HG03060 (cell line): ENCODE measurements at regions not wholly inside any gene's neighbourhood (a gene's known extent, or its start where the extent isn't known, plus 50 kb on each side); places are given as distances from the start of the nearest gene placed in this dataset.
"Not testable (repeated sequence)": the region's sequence is repeated elsewhere in the genome, so short reads cannot be mapped to it uniquely, and the experiment has no call there.

Source experiments
- ATAC-seq: cut with Tn5 transposase; IDR thresholded peaks from one replicate; pipeline ENCODE4 v1.9.1; 2021; ENCODE audit warnings: low read depth, moderate number of reproducible peaks; ENCODE audit not compliant: unreplicated experiment

DNA sequence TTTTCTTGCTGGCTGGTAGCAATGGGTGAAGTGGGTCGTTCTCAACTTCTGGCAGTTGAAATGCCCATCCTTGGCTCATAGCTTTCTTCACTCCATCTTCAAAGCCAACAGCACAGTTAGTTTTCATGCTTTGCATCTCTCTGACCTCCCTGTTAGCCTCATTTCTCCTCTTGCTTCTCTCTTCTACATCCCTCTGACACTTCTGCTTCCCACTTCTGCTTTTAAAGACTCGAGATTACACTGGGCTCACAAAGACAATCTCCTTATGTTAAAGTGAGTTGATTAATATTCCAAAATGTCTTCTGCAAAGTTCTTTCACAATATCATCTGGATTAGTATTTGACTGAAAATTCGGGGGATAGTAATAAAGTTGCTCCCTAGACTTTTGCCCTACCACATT, 684.8 kb upstream of the CCNG1 start:
- no peak for ATAC-seq

DNA sequence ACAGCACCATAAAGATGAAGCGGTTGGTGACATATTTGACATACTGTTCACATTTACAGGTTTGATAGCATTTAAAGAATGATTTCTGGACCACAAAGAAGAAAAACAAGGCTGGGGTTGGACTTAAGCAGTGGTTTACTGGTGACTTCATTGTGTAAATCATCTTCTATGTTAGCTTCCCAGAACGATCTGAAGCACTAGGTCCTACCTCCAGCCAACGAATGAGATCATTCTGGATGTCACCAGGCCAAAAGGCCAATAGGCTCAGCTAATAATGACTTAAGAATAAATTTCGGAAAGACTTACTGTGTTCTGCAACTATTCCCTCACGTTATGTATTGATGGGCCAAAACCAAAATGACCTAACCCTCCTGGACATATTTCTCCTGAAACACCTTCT, 675.3 kb upstream of the CCNG1 start:
- ATAC-seq, result no peak

DNA sequence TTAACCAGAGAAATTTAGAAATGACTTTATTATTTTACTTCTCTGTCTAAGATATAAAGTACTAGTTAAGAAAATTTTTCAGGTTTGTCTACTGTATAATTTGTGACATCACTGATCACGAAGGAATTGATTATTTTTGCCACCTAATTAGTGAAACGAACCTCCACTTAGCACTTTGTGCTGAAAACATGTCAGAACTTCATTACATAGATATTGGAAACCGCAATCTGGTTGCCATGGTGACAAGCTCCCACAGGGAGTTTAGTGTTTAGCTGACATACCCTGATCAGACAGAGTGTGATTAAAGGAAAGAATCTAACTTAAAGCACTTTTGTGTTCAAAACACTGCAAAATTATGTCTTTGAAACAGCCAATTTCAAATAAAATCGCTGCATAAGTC, 668.4 kb upstream of the CCNG1 start:
- no peak for ATAC-seq

DNA sequence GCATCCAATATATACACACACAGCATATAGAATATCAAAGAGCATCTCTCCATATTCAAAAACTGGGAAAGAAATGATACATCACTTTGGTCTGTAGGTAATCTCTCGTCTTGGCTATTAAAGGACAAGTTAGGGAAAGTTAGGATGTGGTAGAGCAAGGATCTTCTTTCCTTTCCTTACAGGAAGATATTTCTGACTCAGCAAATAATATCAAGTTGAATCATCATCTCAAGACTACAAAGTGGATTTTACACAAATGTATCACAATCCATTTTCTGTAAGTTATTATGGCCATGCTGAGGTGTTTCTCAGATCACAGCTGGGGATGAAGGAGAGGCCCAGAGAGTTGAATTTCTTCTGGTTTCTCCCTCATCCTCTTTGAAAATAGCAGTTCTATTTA, 651.7 kb upstream of the CCNG1 start:
- no peak for ATAC-seq

DNA sequence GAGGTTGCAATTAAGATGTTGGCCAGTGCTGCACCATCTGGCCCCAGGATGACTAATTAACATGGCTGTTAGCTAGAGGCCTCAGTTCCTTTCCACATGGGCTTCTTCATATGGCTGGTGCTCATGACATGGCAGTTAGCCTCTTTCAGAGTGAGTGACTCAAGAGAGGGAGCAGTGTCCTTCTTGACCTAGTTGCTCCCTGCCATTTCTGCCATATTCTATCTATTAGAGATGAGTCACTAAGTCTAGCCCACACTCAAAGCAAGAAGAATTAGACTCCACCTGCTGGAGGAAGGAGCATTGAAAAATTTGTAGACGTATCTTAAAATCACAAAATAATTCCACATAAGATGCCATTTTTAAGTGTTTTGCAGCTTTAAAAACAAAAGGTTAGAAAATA, 651.2 kb upstream of the CCNG1 start:
- ATAC-seq, result no peak

DNA sequence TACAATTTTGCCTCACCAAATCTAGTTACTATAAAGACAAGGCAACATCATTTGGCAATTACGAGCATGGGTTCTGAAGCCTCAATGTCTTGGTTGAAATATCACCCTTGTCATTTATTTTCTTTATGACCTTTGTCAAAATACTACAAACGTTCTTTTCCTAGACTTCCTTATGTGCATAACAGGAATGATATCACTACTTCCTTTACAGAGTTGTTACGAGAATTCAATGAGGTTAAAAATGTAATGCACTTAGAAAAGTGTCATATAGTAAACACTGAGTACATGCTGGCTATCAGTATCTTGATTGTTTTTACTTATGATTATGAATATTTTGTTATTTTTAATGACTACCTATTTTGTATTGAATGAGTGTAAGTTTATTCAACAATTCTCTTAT, 640.9 kb upstream of the CCNG1 start:
- ATAC-seq, result no peak

DNA sequence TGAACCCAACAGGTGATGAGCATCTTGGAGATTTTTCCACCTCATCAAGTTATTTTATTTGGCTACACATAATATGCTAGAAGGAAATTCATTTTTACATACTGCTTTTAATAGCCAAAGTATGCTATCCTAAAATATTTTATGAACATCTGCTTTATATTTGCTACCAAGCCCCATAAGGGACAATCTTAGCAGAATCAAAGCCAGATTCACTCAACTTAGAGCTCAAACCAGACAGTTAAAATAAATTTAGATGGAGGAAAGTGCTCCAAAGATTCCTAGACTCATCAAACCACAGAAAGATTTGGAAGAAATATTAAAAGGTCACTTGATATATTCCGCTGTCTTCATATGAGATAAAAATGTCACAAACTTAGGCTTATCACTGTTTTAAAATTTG, 637.1 kb upstream of the CCNG1 start:
- no peak for ATAC-seq

DNA sequence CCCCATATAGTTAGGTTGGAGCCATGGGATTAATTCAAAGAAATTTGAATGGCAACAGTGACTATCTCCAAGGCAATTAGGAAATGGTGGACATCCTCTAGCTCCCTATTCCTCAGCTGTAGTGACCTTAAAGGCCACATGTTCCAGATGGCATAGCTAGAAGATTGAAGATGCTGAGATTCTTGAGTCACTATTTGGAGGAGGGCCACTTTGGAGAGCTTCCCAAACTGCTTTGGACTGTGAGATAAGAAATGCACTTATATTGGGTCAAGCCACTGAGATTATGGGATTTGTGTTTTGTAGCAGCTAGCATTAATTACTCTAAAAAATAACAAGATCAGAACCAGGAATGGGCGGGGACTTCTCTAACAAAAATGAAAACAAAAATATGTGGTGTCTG, 636.2 kb upstream of the CCNG1 start:
- ATAC-seq, result no peak

DNA sequence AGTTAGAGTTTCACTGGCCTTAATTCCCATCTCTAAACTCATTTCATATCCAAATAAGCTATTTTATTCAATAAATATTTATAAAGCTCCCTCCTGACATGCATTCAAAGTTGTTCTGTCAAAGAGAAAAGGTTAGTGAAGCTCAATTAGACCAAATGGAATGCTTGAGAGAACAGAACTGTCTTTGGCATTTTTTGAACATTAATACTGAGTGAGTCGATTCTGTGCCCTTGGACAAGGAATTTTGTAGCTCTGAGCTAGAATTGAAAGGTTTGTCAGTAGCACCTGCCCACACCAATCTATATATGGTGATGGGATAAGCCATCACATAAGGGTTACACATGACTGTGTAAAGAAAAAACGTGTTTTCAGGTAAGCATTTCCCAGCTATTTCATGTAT, 631.2 kb upstream of the CCNG1 start:
- ATAC-seq, result no peak

DNA sequence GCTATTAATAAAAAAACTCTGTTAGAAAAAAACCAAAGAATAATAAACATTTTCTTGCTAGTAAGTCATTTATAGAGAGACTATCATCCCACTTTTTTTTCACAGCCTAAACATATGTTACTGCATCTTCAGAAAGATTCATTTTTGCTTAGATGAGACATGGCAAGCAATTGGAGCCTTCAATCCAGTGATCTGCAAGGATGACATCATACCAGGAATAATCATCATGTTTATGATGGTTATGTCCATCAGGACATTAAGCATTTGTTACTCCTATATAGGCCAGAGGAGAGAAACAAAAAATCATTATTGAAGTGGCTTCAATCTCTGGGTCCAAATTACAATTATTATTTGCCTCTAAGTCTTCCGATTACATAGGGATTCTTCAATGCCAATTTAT, 626.3 kb upstream of the CCNG1 start:
- no peak for ATAC-seq

DNA sequence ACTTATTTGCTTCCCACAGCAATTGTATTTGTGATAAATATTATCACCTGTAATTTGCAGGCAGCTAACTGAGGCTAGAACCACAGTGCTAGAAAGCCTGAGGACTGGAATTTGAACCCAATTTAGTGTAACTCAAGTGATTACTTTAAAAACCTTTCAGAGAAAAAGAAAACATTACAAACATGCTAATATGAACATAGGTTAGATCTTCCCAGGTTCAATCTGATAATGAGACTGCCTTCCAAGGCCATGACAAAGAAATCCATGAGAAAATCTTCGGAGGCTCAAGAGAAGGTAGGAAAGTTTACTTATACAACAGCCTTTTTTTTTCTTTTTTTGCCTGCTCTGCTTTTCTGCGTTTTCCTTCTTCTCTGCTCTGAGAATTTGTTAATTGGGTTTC, 620.6 kb upstream of the CCNG1 start:
- ATAC-seq, result no peak

DNA sequence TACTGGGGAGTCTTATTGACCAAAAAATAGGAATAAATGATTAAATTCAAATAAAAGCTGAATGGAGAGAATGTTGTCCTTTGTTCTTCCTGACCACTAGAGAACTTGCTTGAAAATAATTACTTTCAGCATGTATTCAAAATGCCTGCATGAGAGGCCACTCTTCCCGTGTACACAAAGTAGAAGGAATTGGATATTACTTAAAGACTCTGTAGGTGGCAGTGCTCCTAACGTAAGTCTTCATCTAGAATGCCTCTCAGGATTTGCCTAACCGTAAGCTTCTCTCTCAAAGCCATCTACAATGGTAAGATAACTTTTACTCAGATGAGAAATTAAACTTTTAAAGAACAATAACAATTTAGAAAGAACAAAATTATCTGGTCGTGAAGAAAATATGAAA, 620.0 kb upstream of the CCNG1 start:
- ATAC-seq, result no peak

DNA sequence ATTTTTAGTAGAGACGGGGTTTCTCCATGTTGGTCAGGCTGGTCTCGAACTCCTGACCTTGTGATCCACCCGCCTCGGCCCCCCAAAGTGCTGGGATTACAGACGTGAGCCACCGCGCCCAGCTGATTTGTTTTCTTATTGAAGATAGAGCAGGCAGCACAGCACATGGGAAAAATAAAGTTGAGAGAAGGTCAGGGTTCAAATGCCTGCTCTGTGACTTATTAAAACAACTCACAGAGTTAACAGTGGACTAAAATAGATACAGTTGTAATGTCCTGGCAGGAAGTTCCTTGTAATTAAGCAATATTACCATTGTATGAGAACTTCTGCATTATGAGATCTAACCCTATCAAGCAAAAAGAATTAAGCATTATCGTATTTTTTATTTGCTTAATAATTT, 615.7 kb upstream of the CCNG1 start:
- ATAC-seq, result not testable (repeated sequence)

DNA sequence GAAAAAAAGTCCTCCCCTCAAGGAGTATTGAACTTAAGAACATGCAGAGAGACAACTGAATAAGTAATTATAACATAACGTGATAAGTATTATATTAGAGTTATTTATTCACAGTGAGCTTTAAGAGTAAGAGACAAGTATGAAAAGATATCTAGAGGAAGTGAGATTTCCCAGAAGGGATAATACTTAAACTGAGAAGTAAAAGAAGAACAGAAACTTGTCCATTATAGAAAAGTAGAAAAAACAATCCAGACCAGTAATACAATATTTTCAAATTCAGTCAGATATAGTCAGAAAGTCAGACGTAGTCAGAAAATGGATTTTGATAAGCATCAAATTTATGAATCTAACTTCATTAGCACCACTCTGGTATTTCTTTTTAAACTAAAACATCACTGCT, 613.0 kb upstream of the CCNG1 start:
- ATAC-seq, result peak; percentile 75

DNA sequence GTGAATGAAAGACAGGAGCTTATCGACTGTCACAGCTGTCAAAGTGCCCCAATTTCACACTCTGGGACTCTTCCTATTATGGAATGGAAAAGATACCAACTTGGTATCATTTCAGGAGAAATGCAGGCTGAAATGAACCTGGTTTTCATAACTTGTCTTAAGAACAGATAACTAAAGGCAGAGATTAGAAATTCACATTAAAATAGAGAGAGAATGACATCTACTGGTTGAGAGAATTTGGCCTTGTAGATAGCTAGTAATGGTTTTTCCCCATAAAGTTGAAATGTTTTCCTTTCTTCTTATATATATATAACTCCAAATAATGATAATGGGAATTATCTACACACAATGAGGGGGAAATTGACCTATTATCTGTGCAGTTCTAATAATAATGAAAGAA, 600.2 kb upstream of the CCNG1 start:
- ATAC-seq, result no peak

DNA sequence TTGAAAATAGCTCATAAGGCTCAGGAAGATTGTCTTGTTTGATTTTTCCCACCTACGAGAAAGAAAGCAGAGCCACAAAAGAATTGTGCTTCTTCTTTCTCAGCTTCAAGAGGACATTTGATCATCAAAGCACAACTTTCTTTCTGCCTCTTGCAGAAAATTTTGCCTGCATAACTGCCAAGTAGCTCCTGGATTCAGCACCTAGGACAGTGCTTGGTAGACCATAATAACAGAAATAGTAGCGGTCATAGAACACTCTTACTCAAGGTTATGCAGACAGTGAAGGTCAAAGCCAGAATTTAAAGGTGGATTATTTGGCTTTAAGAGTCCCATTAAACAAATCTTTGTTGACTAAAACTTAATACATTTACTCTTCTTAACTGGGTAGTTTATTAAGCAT, 594.7 kb upstream of the CCNG1 start:
- ATAC-seq, result no peak

DNA sequence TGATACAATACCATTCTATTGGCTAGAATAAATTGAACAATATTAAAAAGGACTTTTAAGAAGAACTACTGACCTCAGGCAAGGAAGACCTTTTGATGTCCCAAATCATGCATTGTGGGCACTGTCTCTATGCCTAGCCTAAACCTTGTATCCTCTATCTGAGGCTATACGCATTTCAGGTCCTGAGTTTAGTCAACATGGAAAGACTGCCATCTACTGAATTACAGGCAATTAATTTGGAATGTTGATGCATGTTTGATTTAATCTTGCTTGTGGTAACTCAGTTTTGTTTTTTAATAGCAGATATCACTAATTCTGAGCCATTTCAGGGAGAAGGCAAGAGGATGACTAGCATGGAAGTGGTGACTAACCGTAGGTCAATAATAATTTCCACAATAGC, 585.3 kb upstream of the CCNG1 start:
- no peak for ATAC-seq

DNA sequence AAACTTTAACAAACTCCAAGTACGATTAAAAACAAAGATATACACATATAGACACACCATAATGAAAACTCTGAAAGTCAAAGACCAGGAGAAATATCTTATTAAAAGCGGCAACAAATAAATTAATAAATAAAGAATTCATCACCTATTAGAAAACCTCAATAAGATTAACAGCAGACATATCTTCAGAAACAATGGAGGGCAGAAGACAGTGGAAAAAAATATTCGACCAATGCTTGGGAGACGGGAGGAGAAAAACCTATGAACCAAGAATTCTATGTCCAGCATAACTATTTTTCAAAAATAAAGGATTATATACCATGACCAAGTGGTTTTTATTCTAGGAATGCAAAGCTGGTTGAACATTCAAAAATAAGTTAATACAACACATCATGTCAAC, 578.6 kb upstream of the CCNG1 start:
- no peak for ATAC-seq

DNA sequence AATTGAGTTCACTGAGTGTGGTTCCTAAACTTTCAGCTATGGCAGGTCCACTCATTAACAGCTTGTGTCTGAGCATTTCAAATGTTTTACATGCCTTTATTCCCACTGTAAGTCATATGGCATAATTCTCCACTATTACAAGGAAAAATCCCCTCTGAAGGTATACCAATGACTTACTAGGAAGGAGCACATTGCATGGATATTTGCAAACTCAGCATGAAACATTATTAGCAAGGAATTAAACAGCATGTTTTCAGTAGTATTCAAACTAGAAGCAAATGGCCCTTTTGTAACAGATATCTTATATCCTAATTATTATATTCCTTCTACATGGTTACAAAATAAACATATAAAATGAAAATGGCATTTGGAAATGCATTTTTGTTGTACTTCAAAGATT, 566.4 kb upstream of the CCNG1 start:
- no peak for ATAC-seq

DNA sequence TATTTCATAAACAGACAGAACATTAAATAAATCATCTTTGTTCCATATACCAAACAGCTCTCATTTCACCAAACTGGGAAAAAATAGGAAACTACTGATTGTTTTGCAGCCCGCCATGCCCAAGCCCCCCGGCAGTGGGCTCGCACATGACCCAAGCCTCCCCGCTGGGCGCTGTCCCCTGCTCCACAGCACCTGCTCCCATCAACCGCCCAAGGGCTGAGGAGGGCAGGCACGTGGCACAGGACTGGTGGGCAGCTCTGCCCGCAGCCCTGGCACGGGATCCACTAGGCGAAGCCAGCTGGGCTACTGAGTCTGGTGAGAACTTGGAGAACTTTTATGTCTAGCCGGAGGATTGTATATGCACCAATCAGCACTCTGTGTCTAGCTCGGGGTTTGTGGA, 554.8 kb upstream of the CCNG1 start:
- no peak for ATAC-seq

DNA sequence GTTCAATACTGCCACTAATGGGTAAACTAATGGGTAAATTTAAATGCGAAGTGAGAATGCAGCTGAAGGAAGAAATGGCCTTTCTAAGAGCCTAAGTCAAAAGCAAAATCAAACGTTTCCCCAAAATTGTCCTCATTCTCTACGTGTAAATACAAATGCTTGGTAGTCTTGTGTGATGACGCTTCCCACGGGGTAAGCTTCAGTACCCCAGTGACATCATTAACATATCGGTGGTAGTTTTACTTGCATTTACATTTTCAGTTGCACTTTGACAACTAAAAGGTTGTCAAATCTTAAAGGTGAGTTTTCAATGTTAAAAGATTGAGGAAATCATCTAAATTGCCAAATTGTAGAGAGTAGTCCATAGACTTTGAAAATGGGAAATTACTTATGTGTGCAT, 550.7 kb upstream of the CCNG1 start:
- no peak for ATAC-seq

DNA sequence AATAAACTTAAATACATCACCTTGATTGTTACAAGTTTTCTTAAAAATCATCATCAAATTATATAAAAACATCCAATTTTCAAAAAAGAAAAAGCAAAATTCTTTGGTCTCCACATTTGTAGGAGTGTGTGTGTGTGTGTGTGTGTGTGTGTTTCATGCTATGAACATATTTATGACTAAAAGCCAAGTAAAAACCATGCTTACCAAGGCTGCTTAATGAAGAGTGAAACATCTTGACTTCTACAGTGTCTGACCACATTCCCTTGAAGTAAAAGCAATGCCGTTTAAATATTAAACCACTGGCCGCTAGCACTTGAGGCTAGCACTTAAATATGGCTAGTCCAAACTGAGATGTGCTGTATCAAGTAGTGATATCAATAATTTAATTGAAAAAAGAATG, 549.1 kb upstream of the CCNG1 start:
- no peak for ATAC-seq

DNA sequence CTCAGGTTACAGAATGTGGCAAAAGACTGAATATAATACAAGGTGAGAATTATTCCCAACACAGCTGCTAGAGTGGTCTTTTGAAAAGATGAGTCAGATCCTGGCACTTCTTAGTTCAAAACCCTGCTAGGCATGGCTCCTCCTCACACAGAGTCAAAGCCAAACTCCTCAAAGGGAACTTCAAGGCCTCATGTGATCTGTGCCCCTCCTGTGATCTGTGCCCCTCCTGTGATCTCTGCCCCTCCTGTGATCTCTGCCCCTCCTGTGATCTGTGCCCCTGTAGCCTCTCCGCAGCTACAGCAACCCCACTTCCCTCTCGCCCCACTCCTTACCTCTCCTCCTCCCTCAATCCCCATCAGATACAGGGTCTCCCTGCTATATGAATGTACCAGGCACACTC, 525.5 kb upstream of the CCNG1 start:
- no peak for ATAC-seq

DNA sequence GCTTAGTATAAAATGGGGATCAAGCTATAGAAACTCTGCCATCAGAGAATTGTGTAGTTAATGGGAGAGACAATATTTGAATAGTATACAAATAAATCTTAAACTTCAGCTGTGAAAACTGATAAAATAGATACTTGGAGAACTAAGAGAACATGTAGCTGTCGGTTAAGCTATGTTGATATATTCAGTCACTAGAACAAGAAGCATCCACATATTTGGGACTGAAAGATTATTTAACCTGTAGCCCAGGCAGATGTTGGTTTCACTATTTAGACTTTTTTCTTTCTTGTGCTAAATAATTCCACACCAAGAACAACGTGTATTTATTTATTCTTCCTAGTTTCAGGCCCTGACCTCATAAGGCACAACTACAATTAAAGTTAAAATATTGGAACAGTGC, 521.0 kb upstream of the CCNG1 start:
- ATAC-seq, result no peak
